HFFc6 (cell line): ENCODE measurements at regions not wholly inside any gene's neighbourhood (a gene's known extent, or its start where the extent isn't known, plus 50 kb on each side); places are given as distances from the start of the nearest gene placed in this dataset.

Experiments used
- DNase-seq: peaks from one replicate; pipeline ENCODE4 v3.0.0-alpha.2; 2018
- H3K27ac Mint-ChIP-seq: 2 replicates; pipeline ENCODE4 v1.8.0; 2020; ENCODE audit warnings: mild to moderate bottlenecking, mixed read lengths
- H3K27me3 Mint-ChIP-seq: 2 replicates; pipeline ENCODE4 v1.8.0; 2021; ENCODE audit warnings: mild to moderate bottlenecking, moderate library complexity, mixed read lengths; ENCODE audit not compliant: insufficient read depth
- H3K36me3 Mint-ChIP-seq: 2 replicates; pipeline ENCODE4 v1.8.0; 2021; ENCODE audit warnings: low read depth, mixed read lengths
- H3K4me1 Mint-ChIP-seq: 2 replicates; pipeline ENCODE4 v1.8.0; 2020; ENCODE audit warnings: low read depth, mixed read lengths
- H3K4me3 Mint-ChIP-seq: 2 replicates; pipeline ENCODE4 v1.8.0; 2020; ENCODE audit warnings: mild to moderate bottlenecking, moderate library complexity, mixed read lengths
- H3K9me3 Mint-ChIP-seq: 2 replicates; pipeline ENCODE4 v1.8.0; 2020; ENCODE audit warnings: mild to moderate bottlenecking, mixed read lengths
- CTCF ChIP-seq: fragments of 200-600 bp; sonication (generic); IDR thresholded peaks from 2 replicates; pipeline ENCODE4 v1.5.0; 2021; ENCODE audit warnings: antibody characterized with exemption, mild to moderate bottlenecking

DNA sequence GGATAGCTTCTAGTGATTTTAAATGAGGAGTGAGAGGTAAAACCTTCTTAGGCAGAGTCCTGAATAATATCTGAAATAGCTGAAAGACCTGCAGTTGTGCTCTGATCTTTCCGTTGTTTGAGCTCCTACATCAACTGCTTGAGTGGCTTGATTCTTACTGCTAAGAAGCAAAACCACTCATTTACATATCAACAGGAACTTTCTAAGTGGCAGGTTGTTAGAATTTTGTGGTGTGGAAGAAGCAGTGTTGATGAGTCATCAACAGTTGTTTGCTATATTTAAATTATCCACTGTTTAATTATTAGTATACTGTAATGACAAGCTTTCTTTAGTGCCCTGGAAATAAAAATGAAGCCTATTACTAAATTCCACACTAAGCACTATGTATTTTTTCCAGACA is 689.5 kb downstream of the DNAJB9 start:
- Mint-ChIP-seq H3K27me3 (no peaks in the 10 kb centered on the region), H3K36me3 (no peaks in the 10 kb centered on the region), H3K4me3 (no peak overlapping the region), H3K9me3 (peaks cover 36% of the 10 kb centered on the region), H3K27ac (no peak overlapping the region), H3K4me1 (no peaks in the 10 kb centered on the region)
- no peak for DNase-seq
- no peak for TF ChIP-seq CTCF

DNA sequence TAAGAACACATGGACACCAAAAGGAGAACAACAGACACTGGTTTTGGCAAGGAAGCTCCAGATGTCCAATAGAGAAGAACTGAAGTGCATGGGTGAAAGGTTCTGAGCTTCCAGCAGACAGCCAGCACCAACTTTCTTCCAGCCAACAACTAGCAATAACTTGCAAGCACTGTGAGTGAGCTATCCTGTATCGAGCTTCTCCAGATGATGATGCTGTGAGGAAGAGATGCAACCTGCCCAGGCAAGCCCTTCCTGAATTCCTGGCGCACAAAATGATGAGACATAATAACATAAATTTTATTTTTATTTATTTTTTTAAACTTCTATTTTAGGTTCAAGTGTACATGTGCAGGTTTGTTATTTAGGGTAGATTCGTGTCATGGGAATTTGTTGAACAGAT is 692.1 kb downstream of the DNAJB9 start:
- TF ChIP-seq CTCF, result no peak
- no peak for DNase-seq
- Mint-ChIP-seq H3K27ac (no peak overlapping the region), H3K4me3 (no peak overlapping the region), H3K4me1 (no peaks in the 10 kb centered on the region), H3K36me3 (no peaks in the 10 kb centered on the region), H3K27me3 (no peaks in the 10 kb centered on the region), H3K9me3 (peaks cover 41% of the 10 kb centered on the region)

DNA sequence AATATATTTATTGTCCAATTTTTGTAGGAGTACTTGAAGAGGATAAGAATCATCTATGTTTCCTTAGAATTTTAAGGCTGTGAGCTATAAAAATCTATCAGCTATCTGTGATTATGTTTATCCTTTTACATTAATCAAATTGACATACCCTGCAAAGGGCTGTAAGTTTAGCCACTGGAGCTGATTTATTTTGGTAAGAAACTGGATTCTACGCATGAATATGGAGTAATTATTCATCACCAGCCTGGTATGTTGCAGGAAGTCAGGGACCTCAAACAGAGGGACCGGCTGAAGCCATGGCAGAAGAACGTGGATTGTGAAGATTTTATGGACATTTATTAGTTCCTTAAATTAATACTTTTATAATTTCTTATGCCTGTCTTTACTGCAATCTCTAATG is 696.9 kb downstream of the DNAJB9 start:
- no peak overlapping the region for H3K4me3 Mint-ChIP-seq
- no peaks in the 10 kb centered on the region for H3K4me1 Mint-ChIP-seq
- DNase-seq, result no peak
- no peak overlapping the region for H3K27ac Mint-ChIP-seq
- H3K9me3 Mint-ChIP-seq, result peaks cover 54% of the 10 kb centered on the region
- no peaks in the 10 kb centered on the region for H3K27me3 Mint-ChIP-seq
- TF ChIP-seq CTCF, result no peak
- peaks cover 4% of the 10 kb centered on the region; the same call in 1 of the 2 replicates for H3K36me3 Mint-ChIP-seq

DNA sequence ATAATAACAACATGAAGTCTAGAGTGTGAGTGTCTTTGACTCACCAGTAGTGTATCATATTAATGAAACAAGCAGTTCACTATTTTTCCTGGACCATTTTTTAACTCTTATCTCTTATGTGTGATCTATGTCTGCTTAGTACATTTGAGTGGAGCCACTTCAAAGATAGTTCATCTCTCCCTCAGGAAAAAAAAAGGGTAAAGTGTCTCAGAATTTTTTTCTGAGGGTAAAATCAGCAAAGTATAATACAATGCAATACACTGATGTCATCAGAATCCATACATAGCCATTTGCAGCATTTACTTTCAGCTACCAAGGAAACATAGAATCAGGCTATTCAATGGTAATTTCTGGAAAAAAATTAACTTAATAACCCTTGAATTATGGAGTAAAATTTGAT is 706.7 kb downstream of the DNAJB9 start:
- Mint-ChIP-seq H3K9me3 (peaks cover 38% of the 10 kb centered on the region), H3K27ac (no peak overlapping the region), H3K4me1 (no peaks in the 10 kb centered on the region), H3K4me3 (no peak overlapping the region), H3K27me3 (no peaks in the 10 kb centered on the region; the same call in 1 of the 2 replicates), H3K36me3 (no peaks in the 10 kb centered on the region)
- no peak for DNase-seq
- TF ChIP-seq CTCF, result no peak

- Mint-ChIP-seq H3K36me3 (no peaks in the 10 kb centered on the region), H3K4me3 (no peak overlapping the region), H3K27ac (no peak overlapping the region), H3K4me1 (no peaks in the 10 kb centered on the region), H3K9me3 (peaks cover 45% of the 10 kb centered on the region), H3K27me3 (no peaks in the 10 kb centered on the region)
- TF ChIP-seq CTCF, result no peak
- DNase-seq, result no peak
These were observed 713.1 kb downstream of the DNAJB9 start for GRCh38 chr7:109282726-109283125.

- no peaks in the 10 kb centered on the region for H3K27me3 Mint-ChIP-seq
- TF ChIP-seq CTCF, result no peak
- no peak overlapping the region for H3K4me3 Mint-ChIP-seq
- H3K9me3 Mint-ChIP-seq, result peaks cover 56% of the 10 kb centered on the region
- H3K36me3 Mint-ChIP-seq, result no peaks in the 10 kb centered on the region
- H3K27ac Mint-ChIP-seq, result no peak overlapping the region
- H3K4me1 Mint-ChIP-seq, result no peaks in the 10 kb centered on the region
- DNase-seq, result no peak
These were observed 715.3 kb downstream of the DNAJB9 start for GRCh38 chr7:109284943-109285342.
